ENCODE measurements at regions not wholly inside any gene's neighbourhood (a gene's known extent, or its start where the extent isn't known, plus 50 kb on each side); places are given as distances from the start of the nearest gene placed in this dataset.

GRCh38 chr12:78695749-78696148 is 168.8 kb upstream of the SYT1 start:
- TF ChIP-seq CTCF (IDR thresholded peaks at IDR 0.05), result no peak
- H3K27ac Mint-ChIP-seq (ENCODE audit: unreplicated experiment), result no peak overlapping the region
- no peaks in the 10 kb centered on the region for H3K4me1 Mint-ChIP-seq (ENCODE audit: unreplicated experiment)
- no peak overlapping the region for H3K4me3 Mint-ChIP-seq (ENCODE audit: unreplicated experiment)
- H3K36me3 Mint-ChIP-seq (ENCODE audit: unreplicated experiment), result no peaks in the 10 kb centered on the region
- no peaks in the 10 kb centered on the region for H3K27me3 Mint-ChIP-seq (ENCODE audit: unreplicated experiment)
- no peaks in the 10 kb centered on the region for H3K9me3 Mint-ChIP-seq (ENCODE audit: unreplicated experiment)
- no peak for DNase-seq (ENCODE audit: extremely low spot score, unreplicated experiment)

GRCh38 chr12:78696267-78696666 is 168.3 kb upstream of the SYT1 start:
- Mint-ChIP-seq H3K27ac (ENCODE audit: unreplicated experiment) (no peak overlapping the region), H3K9me3 (ENCODE audit: unreplicated experiment) (no peaks in the 10 kb centered on the region), H3K4me1 (ENCODE audit: unreplicated experiment) (no peaks in the 10 kb centered on the region), H3K36me3 (ENCODE audit: unreplicated experiment) (no peaks in the 10 kb centered on the region), H3K4me3 (ENCODE audit: unreplicated experiment) (no peak overlapping the region), H3K27me3 (ENCODE audit: unreplicated experiment) (no peaks in the 10 kb centered on the region)
- TF ChIP-seq CTCF (IDR thresholded peaks at IDR 0.05), result no peak
- DNase-seq (ENCODE audit: extremely low spot score, unreplicated experiment), result no peak

GRCh38 chr12:78697817-78698415 is 166.7 kb upstream of the SYT1 start:
- DNase-seq (ENCODE audit: extremely low spot score, unreplicated experiment), result no peak
- Mint-ChIP-seq H3K4me1 (ENCODE audit: unreplicated experiment) (no peaks in the 10 kb centered on the region), H3K36me3 (ENCODE audit: unreplicated experiment) (no peaks in the 10 kb centered on the region), H3K27me3 (ENCODE audit: unreplicated experiment) (no peaks in the 10 kb centered on the region), H3K4me3 (ENCODE audit: unreplicated experiment) (no peak overlapping the region), H3K9me3 (ENCODE audit: unreplicated experiment) (no peaks in the 10 kb centered on the region), H3K27ac (ENCODE audit: unreplicated experiment) (no peak overlapping the region)
- TF ChIP-seq CTCF (IDR thresholded peaks at IDR 0.05), result no peak

- peaks cover 2% of the 10 kb centered on the region for H3K4me1 Mint-ChIP-seq (ENCODE audit: unreplicated experiment)
- no peak for DNase-seq (ENCODE audit: extremely low spot score, unreplicated experiment)
- H3K27me3 Mint-ChIP-seq (ENCODE audit: unreplicated experiment), result no peaks in the 10 kb centered on the region
- no peak overlapping the region for H3K4me3 Mint-ChIP-seq (ENCODE audit: unreplicated experiment)
- no peaks in the 10 kb centered on the region for H3K36me3 Mint-ChIP-seq (ENCODE audit: unreplicated experiment)
- no peak for TF ChIP-seq CTCF (IDR thresholded peaks at IDR 0.05)
- no peak overlapping the region for H3K27ac Mint-ChIP-seq (ENCODE audit: unreplicated experiment)
- no peaks in the 10 kb centered on the region for H3K9me3 Mint-ChIP-seq (ENCODE audit: unreplicated experiment)
Measured at GRCh38 chr12:78698747-78699146, 165.8 kb upstream of the SYT1 start.

- Mint-ChIP-seq H3K9me3 (ENCODE audit: unreplicated experiment) (no peaks in the 10 kb centered on the region), H3K4me1 (ENCODE audit: unreplicated experiment) (peaks cover 9% of the 10 kb centered on the region), H3K27ac (ENCODE audit: unreplicated experiment) (no peak overlapping the region), H3K4me3 (ENCODE audit: unreplicated experiment) (no peak overlapping the region), H3K36me3 (ENCODE audit: unreplicated experiment) (no peaks in the 10 kb centered on the region), H3K27me3 (ENCODE audit: unreplicated experiment) (no peaks in the 10 kb centered on the region)
- no peak for TF ChIP-seq CTCF (IDR thresholded peaks at IDR 0.05)
- no peak for DNase-seq (ENCODE audit: extremely low spot score, unreplicated experiment)
Measured at GRCh38 chr12:78700565-78700964, 164.0 kb upstream of the SYT1 start.

Data from osteocyte (in vitro differentiated cells).